GM18498 (cell line): ENCODE measurements at regions not wholly inside any gene's neighbourhood (a gene's known extent, or its start where the extent isn't known, plus 50 kb on each side); places are given as distances from the start of the nearest gene placed in this dataset.

Experiments
- ATAC-seq: cut with Tn5 transposase; IDR thresholded peaks from one replicate; pipeline ENCODE4 v1.9.1; 2021; ENCODE audit warnings: mild to moderate bottlenecking, moderate library complexity; ENCODE audit not compliant: unreplicated experiment

DNA sequence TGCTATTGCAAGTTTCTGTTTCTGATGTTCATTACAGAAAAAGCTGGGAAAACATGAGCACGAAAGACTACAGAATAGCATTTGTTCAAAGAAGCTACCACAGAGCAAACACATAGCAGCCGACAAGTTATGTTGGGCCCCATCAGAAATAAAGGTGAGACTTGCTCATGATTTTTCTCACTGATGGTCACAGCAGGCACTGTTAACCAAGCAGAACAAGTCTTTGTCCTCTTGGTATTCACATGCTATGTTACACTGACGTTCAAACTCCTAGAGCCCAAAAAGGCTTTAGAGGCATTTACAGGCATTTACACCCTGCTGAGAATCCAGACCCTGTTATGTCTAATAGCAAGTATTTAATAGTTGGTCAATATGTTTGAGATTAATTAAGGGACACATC, 235.0 kb upstream of the HNMT start:
- no peak for ATAC-seq

GRCh38 chr2:137737559-137737958, 226.7 kb upstream of the HNMT start:
- no peak for ATAC-seq

DNA sequence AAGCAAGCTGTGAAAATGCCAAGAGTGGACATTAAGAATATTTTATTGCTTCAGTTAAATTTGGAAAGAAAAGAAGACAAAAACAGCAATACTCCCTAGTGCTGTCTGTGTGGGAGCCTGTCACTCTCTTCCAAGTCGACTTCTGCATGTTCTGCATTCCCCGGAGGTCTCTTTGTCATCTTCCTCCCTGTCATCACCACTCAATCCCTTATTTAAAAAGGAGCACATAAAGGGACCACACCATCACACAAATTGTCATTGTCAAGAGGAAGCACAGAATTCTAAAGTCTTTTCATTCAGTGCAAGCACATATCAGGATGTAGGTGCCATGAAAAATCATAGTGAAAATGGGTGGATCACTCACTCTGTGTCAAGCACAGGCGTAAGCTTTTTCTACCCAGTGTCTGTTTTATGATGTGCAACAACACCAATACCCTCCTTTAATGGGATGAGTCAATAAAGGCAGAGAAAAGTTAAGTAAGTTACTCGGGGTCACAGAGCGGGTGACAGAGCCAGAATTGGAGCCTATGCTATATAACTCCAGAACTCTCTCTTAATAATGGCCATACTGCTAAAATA, 222.4 kb upstream of the HNMT start:
- no peak for ATAC-seq

- ATAC-seq = no peak
These were observed 216.8 kb upstream of the HNMT start for GRCh38 chr2:137747509-137747908.

- no peak for ATAC-seq
These were observed 215.7 kb upstream of the HNMT start for GRCh38 chr2:137748533-137748932.

- ATAC-seq = no peak
These were observed 199.6 kb upstream of the HNMT start for GRCh38 chr2:137764646-137765045.

DNA sequence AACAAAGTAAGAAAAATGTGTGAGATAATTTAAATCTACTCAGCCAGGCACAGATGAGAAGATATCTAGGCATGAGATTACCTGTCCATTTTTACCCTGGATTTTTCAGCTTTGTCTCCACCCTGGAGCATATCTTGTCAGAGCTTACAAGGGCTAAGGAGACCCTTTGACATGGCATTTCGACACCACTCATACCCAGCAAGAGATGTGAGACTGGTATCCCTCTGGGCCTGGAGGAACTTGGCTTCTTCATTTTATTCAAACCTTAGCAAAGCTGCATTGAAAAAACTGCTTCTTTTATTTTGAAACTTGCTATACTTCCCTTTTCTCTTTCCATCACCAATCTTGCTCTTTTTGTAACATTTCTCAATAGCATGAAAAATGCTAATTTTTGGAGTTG, 194.9 kb upstream of the HNMT start:
- no peak for ATAC-seq

GRCh38 chr2:137770166-137770565, 194.1 kb upstream of the HNMT start:
- no peak for ATAC-seq

GRCh38 chr2:137771064-137771463, 193.2 kb upstream of the HNMT start:
- no peak for ATAC-seq

DNA sequence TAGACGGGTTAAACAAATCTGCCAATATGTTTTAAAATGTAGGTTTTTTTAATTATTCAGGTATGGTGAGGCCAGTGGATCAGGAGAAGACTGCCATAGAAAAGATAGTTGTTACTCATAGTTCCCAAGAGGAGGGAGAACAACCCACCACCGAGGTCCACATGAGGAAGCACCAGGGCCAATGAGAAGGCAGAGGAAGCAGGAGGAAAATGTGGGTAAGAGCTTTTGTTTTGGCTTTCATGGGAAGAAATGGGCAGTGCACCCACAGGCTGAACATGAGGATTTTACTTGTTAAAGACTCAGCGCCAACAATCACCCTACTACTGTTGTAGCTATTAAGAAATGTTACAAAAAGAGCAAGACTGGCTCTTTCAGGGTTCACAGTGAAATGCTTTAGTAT, 191.8 kb upstream of the HNMT start:
- no peak for ATAC-seq

GRCh38 chr2:137775529-137775928, 188.7 kb upstream of the HNMT start:
- ATAC-seq = no peak

DNA sequence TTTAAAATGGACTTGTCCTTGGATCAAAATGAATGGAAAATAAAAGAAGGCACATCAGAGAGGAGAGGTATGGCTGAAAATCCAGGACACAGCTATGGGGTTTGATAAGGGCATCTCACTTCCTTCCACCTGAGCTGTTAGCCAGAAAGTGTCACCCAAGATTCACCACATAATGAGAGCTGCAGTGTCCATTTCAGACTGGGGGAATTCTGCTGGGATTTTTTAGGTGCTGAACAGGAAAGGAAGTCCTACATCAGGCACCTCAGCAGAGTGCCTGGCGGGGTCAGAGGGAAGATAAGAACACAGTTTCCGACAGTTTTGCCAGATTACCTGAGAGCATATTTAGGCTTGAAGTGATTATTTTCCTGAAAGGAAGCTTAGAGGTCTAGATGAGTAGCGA, 187.6 kb upstream of the HNMT start:
- ATAC-seq = no peak

DNA sequence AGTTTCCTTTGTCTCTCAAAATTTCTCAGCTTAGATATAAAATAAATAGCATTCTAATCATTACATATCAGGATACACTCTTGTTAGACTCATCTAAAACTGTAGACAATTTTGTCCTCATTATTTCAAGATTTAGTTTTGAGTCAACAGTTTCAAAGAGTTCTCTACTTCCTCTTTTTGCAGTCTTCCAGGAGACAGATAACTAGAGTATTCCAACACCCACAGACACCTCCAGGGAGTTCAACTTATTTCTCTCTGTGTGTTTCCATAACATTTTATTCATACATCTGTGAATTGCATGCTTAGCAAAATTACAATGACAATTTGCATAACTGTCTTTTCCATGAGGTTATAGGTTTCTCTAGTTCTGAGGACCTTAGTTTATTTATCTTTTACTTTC, 166.6 kb upstream of the HNMT start:
- ATAC-seq = no peak

DNA sequence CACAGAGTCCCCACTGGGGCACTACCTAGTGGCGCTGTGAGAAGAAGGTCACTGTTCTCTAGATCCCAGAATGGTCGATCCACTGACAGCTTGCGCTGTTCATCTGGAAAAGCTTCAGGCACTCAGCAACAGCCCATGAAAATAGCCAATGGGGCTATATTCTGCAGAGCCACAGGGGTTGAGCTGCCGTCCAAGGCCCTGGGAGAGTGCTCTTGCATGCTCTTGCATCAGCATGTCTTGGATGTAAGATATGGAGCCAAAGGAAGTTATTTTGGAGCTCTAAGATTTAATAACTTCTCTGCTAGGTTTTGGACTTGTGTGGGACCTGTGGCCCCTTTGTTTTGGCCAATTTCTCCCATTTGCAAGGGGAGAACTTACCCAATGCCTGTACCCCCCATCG, 164.7 kb upstream of the HNMT start:
- no peak for ATAC-seq

DNA sequence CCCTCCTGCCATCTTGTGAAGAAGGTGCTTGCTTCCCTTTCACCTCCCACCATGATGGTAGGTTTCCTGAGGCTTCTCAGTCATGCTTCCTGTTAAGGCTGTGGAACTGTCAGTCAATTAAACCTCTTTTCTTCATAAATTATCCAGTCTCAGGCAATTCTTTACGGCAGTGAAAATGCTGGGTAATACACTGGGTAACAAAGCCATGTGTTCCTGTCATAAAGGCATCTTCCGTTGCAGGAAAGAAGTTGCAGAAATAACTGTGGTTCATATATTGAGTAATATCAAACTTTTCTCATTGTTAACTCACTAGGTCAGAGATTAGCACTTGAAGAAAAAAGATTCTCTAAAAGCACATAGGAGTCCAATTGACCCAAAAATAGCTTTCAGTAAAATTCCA, 163.9 kb upstream of the HNMT start:
- no peak for ATAC-seq

DNA sequence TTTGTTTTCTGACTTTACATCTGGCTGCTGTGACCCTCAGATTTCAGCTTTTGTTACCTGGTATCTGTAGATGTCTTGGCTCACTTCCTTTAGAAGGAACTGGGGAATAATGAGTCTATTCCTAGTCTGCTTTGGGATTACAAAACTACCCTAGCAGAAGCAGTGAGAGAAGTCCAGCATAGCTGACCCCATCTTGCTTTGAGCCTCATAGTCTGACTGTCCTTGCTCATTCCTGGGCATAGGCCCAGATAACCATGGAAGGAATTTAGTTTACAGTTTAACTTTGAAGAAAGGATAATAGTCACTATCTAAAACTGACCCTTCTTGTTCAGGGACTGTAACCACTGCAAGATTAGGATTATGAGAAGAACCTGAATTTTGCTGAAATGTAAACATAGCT, 163.0 kb upstream of the HNMT start:
- ATAC-seq = no peak

- no peak for ATAC-seq
These were observed 162.2 kb upstream of the HNMT start for GRCh38 chr2:137802038-137802437.

GRCh38 chr2:137806068-137806805, 158.0 kb upstream of the HNMT start:
- ATAC-seq = no peak

- no peak for ATAC-seq
These were observed 155.0 kb upstream of the HNMT start for GRCh38 chr2:137809252-137809651.

- ATAC-seq = no peak
These were observed 154.4 kb upstream of the HNMT start for GRCh38 chr2:137809837-137810236.

DNA sequence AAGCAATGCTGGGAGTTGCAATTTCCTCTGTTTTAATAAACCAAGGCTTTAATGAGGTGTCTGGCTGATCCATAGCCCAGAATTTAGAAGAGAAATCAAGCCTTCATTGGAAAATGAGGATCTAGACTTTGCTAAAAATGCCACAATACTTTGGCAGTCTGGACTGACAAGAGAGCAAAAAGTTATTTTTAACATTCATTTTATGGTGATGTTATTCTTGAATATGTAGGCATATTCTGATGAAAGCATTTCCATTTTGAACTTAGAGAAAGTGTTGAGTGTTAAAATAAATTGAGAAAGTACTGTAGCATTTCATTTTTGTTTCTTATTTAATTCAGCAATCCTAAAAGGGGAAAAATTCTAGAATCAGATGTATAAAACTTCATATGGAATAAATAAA, 151.8 kb upstream of the HNMT start:
- ATAC-seq = no peak

- ATAC-seq = no peak
These were observed 151.1 kb upstream of the HNMT start for GRCh38 chr2:137813176-137813575.

GRCh38 chr2:137817058-137817457, 147.2 kb upstream of the HNMT start:
- ATAC-seq = no peak
